ENCODE measurements at regions not wholly inside any gene's neighbourhood (a gene's known extent, or its start where the extent isn't known, plus 50 kb on each side); places are given as distances from the start of the nearest gene placed in this dataset.
"Not testable (repeated sequence)": the region's sequence is repeated elsewhere in the genome, so short reads cannot be mapped to it uniquely, and the experiment has no call there.

- no peak for DNase-seq
These were observed 349.9 kb upstream of the KLF3 start for GRCh38 chr4:38313999-38314561.

GRCh38 chr4:38314663-38315062, 349.3 kb upstream of the KLF3 start:
- no peak for DNase-seq

GRCh38 chr4:38315286-38315685, 348.7 kb upstream of the KLF3 start:
- no peak for DNase-seq

GRCh38 chr4:38316045-38316444, 348.0 kb upstream of the KLF3 start:
- no peak for DNase-seq

GRCh38 chr4:38317041-38317674, 346.8 kb upstream of the KLF3 start:
- DNase-seq, result no peak

GRCh38 chr4:38318737-38319455, 345.1 kb upstream of the KLF3 start:
- peak in 2 of 4 experiments; percentile 9 to 33 for DNase-seq

GRCh38 chr4:38319456-38320342, 344.3 kb upstream of the KLF3 start:
- peak; percentile 84 to 98 (median 94) for DNase-seq

- DNase-seq, result no peak
These were observed 343.7 kb upstream of the KLF3 start for GRCh38 chr4:38320343-38320695.

GRCh38 chr4:38320833-38321232, 343.2 kb upstream of the KLF3 start:
- DNase-seq, result no peak

GRCh38 chr4:38322714-38323113, 341.3 kb upstream of the KLF3 start:
- no peak for DNase-seq

- no peak for DNase-seq
These were observed 340.8 kb upstream of the KLF3 start for GRCh38 chr4:38323141-38323641.

GRCh38 chr4:38324861-38325628, 339.0 kb upstream of the KLF3 start:
- no peak for DNase-seq

- DNase-seq, result no peak
These were observed 338.4 kb upstream of the KLF3 start for GRCh38 chr4:38325629-38325913.

GRCh38 chr4:38326499-38326898, 337.5 kb upstream of the KLF3 start:
- no peak for DNase-seq

GRCh38 chr4:38327174-38327573, 336.8 kb upstream of the KLF3 start:
- no peak for DNase-seq

GRCh38 chr4:38328989-38329729, 334.8 kb upstream of the KLF3 start:
- no peak for DNase-seq

GRCh38 chr4:38330321-38330720, 333.7 kb upstream of the KLF3 start:
- DNase-seq, result no peak

GRCh38 chr4:38330936-38331335, 333.1 kb upstream of the KLF3 start:
- DNase-seq, result no peak

GRCh38 chr4:38332699-38333098, 331.3 kb upstream of the KLF3 start:
- DNase-seq, result no peak

- DNase-seq, result no peak
These were observed 330.8 kb upstream of the KLF3 start for GRCh38 chr4:38333219-38333618.

GRCh38 chr4:38334791-38335190, 329.2 kb upstream of the KLF3 start:
- DNase-seq, result no peak

GRCh38 chr4:38338939-38339338, 325.1 kb upstream of the KLF3 start:
- DNase-seq, result not testable (repeated sequence)
